HG02973 (cell line): ENCODE measurements at regions not wholly inside any gene's neighbourhood (a gene's known extent, or its start where the extent isn't known, plus 50 kb on each side); places are given as distances from the start of the nearest gene placed in this dataset.

Experiments
- ATAC-seq: cut with Tn5 transposase; IDR thresholded peaks from one replicate; pipeline ENCODE4 v1.9.1; 2021; ENCODE audit warnings: moderate library complexity; ENCODE audit not compliant: unreplicated experiment

GRCh38 chr4:136457577-136457976 lies 1074.7 kb downstream of the PCDH18 start:
- ATAC-seq = no peak

- no peak for ATAC-seq
These were observed 1075.3 kb downstream of the PCDH18 start for GRCh38 chr4:136457004-136457403.

DNA sequence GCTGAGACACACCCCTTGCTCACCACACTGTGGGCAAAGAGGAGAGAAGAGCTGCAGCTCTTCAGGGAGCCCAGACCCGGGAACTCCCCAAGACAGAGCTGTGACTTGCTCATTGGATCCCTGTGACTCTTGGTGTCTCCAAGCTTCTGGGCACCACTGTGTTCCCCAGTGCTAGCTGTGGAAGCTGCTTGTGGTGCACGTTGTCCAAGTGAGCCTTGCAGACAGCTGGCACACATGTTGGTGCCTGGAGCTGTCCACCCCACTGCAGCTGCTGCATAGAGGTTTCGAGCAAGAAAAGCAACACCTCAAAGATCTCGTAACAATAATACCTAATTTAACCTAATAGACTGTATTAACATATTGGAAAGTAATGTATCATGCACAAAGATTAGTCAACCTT lies 1089.3 kb downstream of the PCDH18 start:
- ATAC-seq = no peak

DNA sequence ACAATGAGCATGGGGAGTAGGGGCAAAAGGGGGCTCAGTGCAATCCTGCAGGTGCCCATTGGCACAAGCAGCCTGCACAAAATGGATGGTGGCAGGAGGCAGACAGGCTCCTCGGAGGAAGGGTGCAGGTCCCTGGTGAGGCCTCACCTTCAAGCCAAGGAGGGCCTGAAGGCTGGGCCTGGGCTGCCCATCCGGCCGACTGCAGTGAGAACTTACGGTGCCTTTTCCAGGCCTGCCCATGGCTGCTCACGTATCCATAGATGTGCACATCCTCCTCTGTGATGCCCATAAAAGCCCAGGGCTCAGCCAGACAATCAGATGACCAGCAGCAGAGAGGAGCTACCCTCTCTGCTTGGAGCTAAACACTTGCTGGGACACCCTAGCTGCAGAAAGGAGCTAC lies 1089.8 kb downstream of the PCDH18 start:
- no peak for ATAC-seq

GRCh38 chr4:136441629-136442282 lies 1090.5 kb downstream of the PCDH18 start:
- ATAC-seq = no peak

DNA sequence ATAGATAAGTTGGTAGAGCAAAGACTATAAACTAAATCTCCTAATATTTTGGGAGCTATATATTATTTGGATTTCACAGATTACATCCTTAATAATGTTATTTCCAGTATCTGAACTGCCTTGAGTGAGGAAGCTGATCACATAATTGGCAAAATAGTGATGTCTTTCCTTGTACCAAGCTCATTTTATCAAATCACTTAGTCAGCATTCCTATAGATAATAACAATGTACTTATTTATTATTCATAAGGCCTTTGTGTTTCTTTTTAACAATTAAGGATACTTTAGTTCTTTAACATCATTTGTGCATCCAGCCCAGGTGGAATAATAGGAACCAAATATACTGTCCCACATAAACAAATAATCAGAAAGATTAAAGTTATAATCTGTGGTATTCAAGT lies 1093.6 kb downstream of the PCDH18 start:
- no peak for ATAC-seq

DNA sequence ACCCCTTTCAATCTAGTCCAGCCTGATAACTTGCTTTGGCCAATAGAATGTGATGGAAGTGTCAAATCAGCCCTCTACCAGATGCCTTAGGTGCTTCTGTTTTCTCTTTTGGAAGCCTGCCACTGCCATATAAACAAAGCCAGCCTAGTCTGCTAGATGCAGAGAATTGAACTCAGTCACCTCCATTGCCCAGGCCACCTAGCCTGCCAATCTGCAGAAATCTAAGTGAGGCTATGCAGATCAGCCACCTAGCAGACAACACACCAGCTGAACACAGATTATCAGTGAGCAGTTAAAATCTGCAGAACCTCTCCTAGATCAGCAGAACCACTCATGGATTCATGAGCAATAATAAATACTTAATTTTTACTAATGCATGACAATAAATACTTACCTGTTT lies 1108.2 kb downstream of the PCDH18 start:
- ATAC-seq = no peak

DNA sequence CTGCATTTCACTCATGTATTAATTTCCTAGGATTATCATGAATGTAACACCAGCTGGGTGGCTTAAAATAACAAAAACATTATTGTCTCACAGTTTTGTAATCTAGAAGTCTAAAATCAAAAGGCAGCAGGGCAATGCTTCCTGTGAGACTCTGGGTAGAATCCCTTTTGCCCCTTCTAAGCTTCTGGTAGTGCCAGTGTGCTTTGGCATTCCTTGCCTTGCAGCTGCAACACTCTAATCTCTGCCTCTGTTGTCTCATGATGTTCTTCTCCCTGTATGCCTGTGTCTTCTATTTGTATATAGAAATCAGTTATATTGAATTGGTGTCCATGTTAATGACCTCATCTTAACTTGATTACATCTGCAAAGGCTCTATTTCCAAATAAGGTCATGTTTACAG lies 1117.3 kb downstream of the PCDH18 start:
- ATAC-seq = no peak

DNA sequence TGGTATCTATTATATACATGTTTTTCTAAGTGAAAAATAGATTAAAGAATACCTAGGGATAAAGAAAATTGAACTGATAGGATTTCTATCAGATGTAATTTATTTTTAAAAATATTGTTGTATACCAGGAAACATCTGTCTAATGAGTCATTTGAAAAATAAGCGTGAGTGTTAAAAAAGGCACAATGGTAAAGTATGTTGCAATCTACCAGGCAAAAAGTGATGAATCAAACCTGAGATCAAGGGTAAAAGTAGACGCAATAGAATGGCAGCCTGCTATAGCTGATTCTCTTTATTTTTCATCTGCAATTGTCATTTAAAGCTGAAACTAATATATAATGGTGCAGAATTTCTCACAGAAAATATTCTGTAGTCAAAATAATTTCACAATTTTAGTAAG lies 1119.6 kb downstream of the PCDH18 start:
- no peak for ATAC-seq

DNA sequence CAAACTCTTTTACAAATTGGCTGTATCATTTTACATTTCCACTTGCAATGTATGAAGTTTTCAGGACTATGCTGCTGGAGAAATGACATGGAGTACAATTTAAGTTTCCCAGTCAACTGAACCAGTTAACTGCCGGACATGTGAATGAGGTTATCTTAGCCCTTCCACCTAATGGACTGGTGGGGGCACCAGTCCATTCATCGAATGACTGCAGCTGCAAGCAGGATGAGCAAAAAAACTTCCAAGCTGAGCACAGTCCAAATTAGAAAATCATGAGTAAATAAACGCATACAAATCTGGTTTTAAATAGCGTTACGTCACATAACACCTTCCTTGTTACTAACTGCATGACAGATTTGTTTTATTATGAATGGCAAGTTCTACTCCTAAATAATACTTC lies 1131.5 kb downstream of the PCDH18 start:
- ATAC-seq = no peak

- ATAC-seq = no peak
These were observed 1137.0 kb downstream of the PCDH18 start for GRCh38 chr4:136395212-136395722.

GRCh38 chr4:136392576-136392975 lies 1139.7 kb downstream of the PCDH18 start:
- no peak for ATAC-seq

DNA sequence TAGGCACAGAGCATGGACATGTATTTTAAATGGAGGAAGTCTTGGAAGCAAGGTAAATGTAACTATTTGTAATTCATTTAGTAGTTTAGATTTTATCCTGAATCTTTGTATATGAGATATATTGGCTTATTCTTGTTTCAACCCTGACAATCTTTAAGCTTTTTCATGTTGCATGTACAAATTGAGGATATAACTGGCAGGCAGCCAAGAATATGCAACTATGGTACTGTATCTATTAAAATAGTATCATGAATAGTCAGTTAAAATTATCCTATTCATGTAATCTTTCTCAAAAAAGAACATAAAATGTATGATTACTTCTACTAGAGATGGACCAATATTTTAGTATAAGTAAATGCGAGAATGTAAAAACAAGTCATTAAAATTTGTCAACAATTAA lies 1141.5 kb downstream of the PCDH18 start:
- ATAC-seq = no peak

DNA sequence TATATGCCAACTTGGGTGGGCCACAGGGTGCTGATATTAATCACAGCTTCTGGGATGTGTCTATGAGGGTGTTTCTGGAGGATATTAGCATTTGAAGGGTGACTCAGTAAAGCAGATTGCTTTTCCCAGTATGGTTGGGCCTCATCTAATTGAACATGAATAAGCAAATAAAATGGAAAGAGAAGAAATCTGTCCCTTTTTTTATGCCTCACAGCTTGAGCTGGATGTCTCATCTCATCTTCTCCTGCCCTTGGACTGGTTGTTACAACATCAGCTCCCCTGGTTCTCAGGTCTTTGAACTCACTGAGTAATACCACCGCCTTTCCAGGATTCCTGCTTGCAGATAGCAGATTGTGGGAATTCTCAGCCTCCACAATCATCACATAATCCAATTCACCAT lies 1149.2 kb downstream of the PCDH18 start:
- no peak for ATAC-seq

- ATAC-seq = no peak
These were observed 1161.1 kb downstream of the PCDH18 start for GRCh38 chr4:136371231-136371630.

DNA sequence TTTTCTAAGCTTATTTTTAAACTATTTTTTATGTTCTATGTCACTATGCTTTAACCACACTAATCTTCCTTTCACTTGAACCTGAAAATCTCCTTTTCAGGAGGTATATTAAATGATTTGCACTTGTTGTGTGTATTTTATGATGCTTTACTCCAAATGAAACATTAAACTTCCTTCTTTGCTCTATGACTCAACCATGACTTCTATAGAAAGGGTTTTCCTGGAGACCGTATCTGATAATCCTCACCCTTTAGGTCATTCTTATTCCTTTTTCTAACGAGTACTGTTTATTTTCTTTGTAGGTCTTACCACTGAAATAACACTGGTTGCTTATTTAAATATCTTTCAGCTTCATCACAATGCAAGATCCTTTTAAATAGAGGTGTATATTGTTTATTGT lies 1163.2 kb downstream of the PCDH18 start:
- ATAC-seq = no peak

DNA sequence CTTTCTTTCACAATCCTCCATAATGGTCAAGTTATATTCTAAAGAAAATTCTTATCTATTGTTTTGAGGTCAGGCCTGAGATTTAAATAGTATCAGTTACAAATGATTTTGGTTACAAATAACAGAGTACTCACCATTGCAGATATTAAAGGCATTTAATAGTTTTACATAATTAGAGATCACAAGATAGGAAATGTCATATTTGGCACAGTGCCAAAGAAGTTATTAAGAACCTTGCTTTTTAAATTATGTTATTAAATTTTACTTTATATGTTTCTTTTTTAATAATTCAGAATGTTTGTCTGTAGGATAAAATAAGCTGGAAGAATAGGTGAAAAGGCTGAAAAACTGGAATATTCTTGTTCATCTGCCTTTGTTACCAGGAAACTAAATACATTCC lies 1174.7 kb downstream of the PCDH18 start:
- no peak for ATAC-seq

GRCh38 chr4:136355970-136356369 lies 1176.3 kb downstream of the PCDH18 start:
- no peak for ATAC-seq

- ATAC-seq = no peak
These were observed 1189.0 kb downstream of the PCDH18 start for GRCh38 chr4:136343340-136343739.

DNA sequence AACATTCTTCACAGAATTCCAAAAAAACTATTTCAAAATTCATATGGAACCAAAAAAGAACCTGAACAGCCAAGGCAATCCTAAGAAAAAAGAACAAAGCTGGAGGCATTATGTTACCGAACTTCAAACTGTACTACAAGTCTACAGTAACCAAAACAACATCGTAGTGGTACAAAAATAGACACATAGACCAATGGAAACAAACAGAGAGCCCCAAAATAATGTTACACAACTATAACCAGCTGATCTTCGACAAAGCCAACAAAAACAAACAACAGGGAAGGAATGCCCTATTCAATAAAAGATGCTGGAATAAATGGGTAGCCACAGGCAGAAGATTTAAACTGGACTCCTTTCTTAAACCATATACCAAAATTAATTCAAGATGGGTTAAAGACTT lies 1189.6 kb downstream of the PCDH18 start:
- no peak for ATAC-seq

DNA sequence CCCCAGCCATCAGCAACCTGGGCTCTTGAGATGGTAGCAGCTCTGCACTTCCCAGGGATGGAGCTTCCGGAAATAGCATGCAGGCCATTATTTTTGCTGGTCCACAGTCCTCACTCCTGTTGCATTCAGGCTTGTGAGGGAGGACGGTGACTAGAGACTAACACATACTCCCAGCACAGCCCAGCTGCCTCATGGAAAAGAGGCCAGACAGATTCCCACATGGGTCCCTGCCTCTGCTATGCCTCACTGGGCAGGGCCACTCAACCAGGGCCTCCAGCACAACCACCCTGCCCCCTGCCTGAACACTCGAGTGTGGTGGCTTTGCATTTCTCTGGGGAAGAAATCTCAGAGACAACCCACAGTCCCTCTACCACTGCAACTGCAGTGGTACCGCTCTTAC lies 1195.1 kb downstream of the PCDH18 start:
- ATAC-seq = no peak

GRCh38 chr4:136336479-136336878 lies 1195.8 kb downstream of the PCDH18 start:
- no peak for ATAC-seq

DNA sequence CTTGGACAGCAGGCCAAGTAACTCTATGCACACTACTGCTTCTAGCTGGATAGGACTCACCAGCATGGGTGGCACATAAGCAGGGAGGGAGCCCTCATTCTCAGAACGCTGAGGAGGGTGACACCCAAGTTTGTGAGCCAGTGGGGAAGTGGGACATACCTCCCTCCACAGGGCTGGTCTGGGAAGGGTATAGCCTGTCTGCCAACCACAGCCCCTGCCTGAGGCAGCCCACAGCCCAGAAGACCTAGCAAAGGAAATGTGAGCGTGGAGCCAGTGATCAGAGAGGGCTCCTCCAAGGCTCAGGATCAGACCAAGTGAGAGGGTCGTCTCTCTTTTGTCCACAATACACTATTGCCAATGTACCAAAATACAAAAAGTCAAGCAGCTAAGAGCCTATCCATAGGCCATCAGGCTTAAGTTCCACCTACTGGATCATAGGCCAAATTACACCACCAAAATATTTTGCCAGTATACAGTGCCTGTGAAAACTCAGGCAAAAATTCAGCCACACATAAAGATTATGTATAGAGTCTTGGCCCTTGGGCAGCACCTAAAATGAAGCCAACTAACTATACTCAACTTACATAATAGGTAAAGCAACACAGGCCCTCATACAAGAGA lies 1203.1 kb downstream of the PCDH18 start:
- ATAC-seq = no peak
